GM21576 (cell line): ENCODE measurements at regions not wholly inside any gene's neighbourhood (a gene's known extent, or its start where the extent isn't known, plus 50 kb on each side); places are given as distances from the start of the nearest gene placed in this dataset.
"Not testable (repeated sequence)": the region's sequence is repeated elsewhere in the genome, so short reads cannot be mapped to it uniquely, and the experiment has no call there.

ENCODE experiments used
- ATAC-seq: cut with Tn5 transposase; IDR thresholded peaks from one replicate; pipeline ENCODE4 v1.9.1; 2021; ENCODE audit warnings: mild to moderate bottlenecking, moderate library complexity; ENCODE audit not compliant: unreplicated experiment

- ATAC-seq = no peak
Measured at GRCh38 chr15:20348291-20348899, 193.2 kb downstream of the GOLGA6L6 start.

- no peak for ATAC-seq
Measured at GRCh38 chr15:20346082-20346805, 195.4 kb downstream of the GOLGA6L6 start.

GRCh38 chr15:20345401-20345958 is 196.1 kb downstream of the GOLGA6L6 start:
- ATAC-seq = no peak

- no peak for ATAC-seq
Measured at GRCh38 chr15:20344601-20345400, 196.8 kb downstream of the GOLGA6L6 start.

GRCh38 chr15:20343395-20344211 is 198.0 kb downstream of the GOLGA6L6 start:
- not testable (repeated sequence) for ATAC-seq

- ATAC-seq = not testable (repeated sequence)
Measured at GRCh38 chr15:20342601-20343394, 198.8 kb downstream of the GOLGA6L6 start.

- no peak for ATAC-seq
Measured at GRCh38 chr15:20341901-20342600, 199.5 kb downstream of the GOLGA6L6 start.

- no peak for ATAC-seq
Measured at GRCh38 chr15:20340931-20341661, 200.5 kb downstream of the GOLGA6L6 start.

GRCh38 chr15:20340331-20340811 is 201.2 kb downstream of the GOLGA6L6 start:
- no peak for ATAC-seq

- not testable (repeated sequence) for ATAC-seq
Measured at GRCh38 chr15:20339086-20339791, 202.4 kb downstream of the GOLGA6L6 start.

GRCh38 chr15:20338671-20339070 is 202.9 kb downstream of the GOLGA6L6 start:
- not testable (repeated sequence) for ATAC-seq

GRCh38 chr15:20337238-20337637 is 204.4 kb downstream of the GOLGA6L6 start:
- ATAC-seq = not testable (repeated sequence)

- not testable (repeated sequence) for ATAC-seq
Measured at GRCh38 chr15:20334451-20334850, 207.1 kb downstream of the GOLGA6L6 start.

- ATAC-seq = not testable (repeated sequence)
Measured at GRCh38 chr15:20325751-20326150, 215.8 kb downstream of the GOLGA6L6 start.

- not testable (repeated sequence) for ATAC-seq
Measured at GRCh38 chr15:20317132-20317531, 224.5 kb downstream of the GOLGA6L6 start.

- ATAC-seq = not testable (repeated sequence)
Measured at GRCh38 chr15:20311014-20311680, 230.5 kb downstream of the GOLGA6L6 start.

- ATAC-seq = no peak
Measured at GRCh38 chr15:20310603-20311002, 231.0 kb downstream of the GOLGA6L6 start.
